ENCODE measurements at regions not wholly inside any gene's neighbourhood (a gene's known extent, or its start where the extent isn't known, plus 50 kb on each side); places are given as distances from the start of the nearest gene placed in this dataset.

GRCh38 chr17:31674717-31675349, 184.2 kb downstream of the COPRS start:
- ChIA-PET POLR2A (no interaction called here), CTCF (no interaction called here)
- no peak for TF ChIP-seq CTCF (IDR thresholded peaks at IDR 0.05; ENCODE audit: control extremely low read depth, extremely low read depth, low read depth, missing control alignments)
- DNase-seq (ENCODE audit: extremely low spot score): no peak

GRCh38 chr17:31674305-31674704, 184.7 kb downstream of the COPRS start:
- TF ChIP-seq CTCF (IDR thresholded peaks at IDR 0.05; ENCODE audit: control extremely low read depth, extremely low read depth, low read depth, missing control alignments): no peak
- ChIA-PET CTCF (no interaction called here), POLR2A (no interaction called here)
- DNase-seq (ENCODE audit: extremely low spot score): no peak

- CTCF ChIA-PET: no interaction called here
- no peak for DNase-seq (ENCODE audit: extremely low spot score)
- no peak for TF ChIP-seq CTCF (IDR thresholded peaks at IDR 0.05; ENCODE audit: control extremely low read depth, extremely low read depth, low read depth, missing control alignments)
- POLR2A ChIA-PET: no interaction called here
Measured at GRCh38 chr17:31673076-31673475, 186.0 kb downstream of the COPRS start.

- ChIA-PET POLR2A (no interaction called here), CTCF (interaction anchor here (0.9 kb wide), 1 partner anchor 12 kb away, joined by 4 read pairs; no protein-coding TSS in a partner anchor)
- no peak for DNase-seq (ENCODE audit: extremely low spot score)
- no peak for TF ChIP-seq CTCF (IDR thresholded peaks at IDR 0.05; ENCODE audit: control extremely low read depth, extremely low read depth, low read depth, missing control alignments)
Measured at GRCh38 chr17:31672161-31672819, 186.8 kb downstream of the COPRS start.

- POLR2A ChIA-PET: no interaction called here
- DNase-seq (ENCODE audit: extremely low spot score): no peak
- CTCF ChIA-PET: no interaction called here
Measured at GRCh38 chr17:31663576-31663975, 195.5 kb downstream of the COPRS start.

GRCh38 chr17:31660684-31661083, 198.4 kb downstream of the COPRS start:
- ChIA-PET CTCF (interaction anchor here (1.4 kb wide), 1 partner anchor 12 kb away, joined by 4 read pairs; no protein-coding TSS in a partner anchor), POLR2A (no interaction called here)
- TF ChIP-seq CTCF (IDR thresholded peaks at IDR 0.05; ENCODE audit: control extremely low read depth, extremely low read depth, low read depth, missing control alignments): no peak
- DNase-seq (ENCODE audit: extremely low spot score): peak; percentile 43

More at GRCh38 chr17:31663576-31663975, 195.5 kb downstream of the COPRS start:
- no peak for TF ChIP-seq CTCF (IDR thresholded peaks at IDR 0.05; ENCODE audit: control extremely low read depth, extremely low read depth, low read depth, missing control alignments)

All from GM10248 (cell line).